ENCODE measurements at regions not wholly inside any gene's neighbourhood (a gene's known extent, or its start where the extent isn't known, plus 50 kb on each side); places are given as distances from the start of the nearest gene placed in this dataset.
"Not testable (repeated sequence)": the region's sequence is repeated elsewhere in the genome, so short reads cannot be mapped to it uniquely, and the experiment has no call there.

DNA sequence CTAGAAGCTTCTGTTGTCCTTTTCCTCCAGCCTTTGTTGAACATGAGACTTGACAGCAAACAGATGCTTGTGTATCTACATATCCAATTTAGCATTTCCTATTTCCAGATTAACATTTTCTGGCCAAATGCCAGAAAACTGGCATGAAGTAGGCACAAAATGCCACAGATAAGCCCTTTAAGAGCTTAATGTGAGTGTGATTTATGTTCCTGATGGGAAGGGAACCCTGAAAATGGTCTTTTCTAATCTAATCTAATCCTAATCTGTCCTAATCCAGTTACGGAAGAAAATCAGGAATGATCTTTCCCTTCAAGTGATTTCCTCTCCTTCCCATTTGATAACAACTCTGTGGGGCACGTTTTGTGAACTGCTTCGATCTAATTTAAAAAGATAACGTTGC, 133.0 kb upstream of the C1QTNF7 start:
- no peak for DNase-seq

DNA sequence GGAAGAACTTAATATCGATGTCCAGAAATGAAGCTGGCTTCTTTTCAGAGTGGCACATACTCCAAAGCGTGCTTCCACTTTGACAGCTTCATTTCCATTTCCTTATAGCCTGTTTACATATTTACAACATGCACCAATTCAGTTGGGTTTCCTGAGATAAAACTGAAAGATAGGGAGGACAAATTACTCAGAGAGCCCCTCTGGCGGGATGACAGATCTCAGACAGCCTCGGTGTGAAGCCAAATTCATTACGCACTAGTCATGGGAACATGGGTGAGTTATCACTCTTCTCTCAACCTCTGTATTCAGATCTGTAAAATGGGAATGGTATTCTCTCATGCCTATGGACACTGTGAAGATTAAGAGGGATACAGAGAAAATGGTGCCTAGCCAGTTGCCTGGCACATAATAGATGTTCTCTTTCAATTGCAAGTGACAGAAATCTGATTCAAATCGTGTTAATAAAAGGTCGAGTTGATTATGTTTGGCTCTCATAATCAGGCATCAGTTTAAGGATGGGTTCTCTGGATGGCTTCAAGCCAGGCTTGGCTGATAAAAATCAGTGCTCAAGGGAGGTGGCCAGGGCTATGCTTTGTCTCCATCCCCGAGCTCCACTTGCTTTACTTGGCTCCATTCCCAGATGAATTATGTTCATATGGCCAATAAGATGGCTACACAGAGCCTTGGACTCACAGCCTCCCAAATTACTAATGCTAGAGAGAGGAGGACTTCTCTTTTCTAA, 132.2 kb upstream of the C1QTNF7 start:
- no peak for DNase-seq

- DNase-seq, result no peak
Measured at GRCh38 chr4:15297344-15297743, 130.5 kb upstream of the C1QTNF7 start.

DNA sequence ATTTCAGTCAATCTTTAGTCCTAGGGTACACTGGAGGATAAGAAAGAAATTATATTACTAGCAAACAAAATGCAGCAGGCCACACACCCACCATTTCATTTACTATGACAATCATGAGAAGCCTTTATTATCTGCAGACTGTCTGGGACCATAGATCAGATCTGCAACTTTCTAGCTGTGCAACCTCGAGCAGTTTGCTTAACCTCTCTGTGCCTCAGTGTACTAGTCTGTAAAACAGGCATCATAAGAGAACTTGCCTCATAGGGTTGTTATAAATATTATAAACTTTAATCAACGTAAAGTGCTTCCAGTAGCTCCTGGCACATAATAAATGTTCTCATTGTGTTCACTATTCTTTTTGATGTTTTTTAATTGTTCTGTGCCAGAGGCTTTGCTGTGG, 128.2 kb upstream of the C1QTNF7 start:
- no peak for DNase-seq

DNA sequence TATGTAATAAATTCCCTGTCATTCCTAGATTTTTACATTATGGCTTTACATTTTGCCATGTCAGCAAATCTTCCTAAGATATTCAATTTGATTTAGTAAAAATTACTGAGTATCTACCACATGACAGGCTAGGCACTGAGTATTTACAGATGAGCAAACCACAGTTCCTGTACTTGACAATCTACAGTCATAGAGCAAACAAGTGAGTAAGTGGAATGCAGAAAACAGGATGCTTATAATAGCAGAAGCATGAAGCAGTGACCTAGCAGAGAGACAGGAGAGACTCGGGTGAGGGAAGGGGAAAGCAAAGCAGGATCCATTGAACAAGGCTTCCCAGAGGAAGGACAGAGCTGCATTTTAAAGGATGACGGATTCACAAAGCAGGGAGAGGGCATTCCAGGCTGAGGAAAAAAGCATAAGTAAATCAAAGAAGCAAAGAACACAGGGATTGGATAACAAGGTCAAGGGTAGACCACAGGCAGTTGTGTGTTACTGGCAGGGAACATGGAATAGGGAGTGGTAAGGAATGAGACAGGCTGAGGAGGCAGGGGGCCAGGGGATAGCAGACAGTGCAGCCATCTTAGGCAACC, 124.7 kb upstream of the C1QTNF7 start:
- no peak for DNase-seq

GRCh38 chr4:15314974-15315373, 112.9 kb upstream of the C1QTNF7 start:
- DNase-seq, result no peak

DNA sequence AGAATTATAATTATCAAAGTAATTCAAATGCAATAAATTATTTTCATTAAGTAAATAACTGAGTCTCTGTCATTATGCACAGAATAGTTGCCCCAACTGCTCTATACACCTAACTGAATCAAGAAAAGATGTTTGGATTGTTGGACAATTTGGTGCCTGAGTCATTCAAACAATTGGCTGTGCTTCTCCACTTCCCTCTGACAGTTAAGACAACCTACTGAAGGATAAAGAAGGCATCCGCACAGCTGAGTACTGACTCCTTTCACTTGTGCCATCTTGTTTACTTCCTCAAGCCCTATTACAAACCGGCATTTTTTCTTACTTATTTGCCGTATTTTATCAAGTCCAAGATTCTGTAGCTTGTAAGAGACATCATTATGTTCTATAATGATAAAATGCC, 110.6 kb upstream of the C1QTNF7 start:
- no peak for DNase-seq

GRCh38 chr4:15318621-15319348, 109.0 kb upstream of the C1QTNF7 start:
- DNase-seq, result no peak

- DNase-seq, result no peak
Measured at GRCh38 chr4:15320121-15320678, 107.6 kb upstream of the C1QTNF7 start.

DNA sequence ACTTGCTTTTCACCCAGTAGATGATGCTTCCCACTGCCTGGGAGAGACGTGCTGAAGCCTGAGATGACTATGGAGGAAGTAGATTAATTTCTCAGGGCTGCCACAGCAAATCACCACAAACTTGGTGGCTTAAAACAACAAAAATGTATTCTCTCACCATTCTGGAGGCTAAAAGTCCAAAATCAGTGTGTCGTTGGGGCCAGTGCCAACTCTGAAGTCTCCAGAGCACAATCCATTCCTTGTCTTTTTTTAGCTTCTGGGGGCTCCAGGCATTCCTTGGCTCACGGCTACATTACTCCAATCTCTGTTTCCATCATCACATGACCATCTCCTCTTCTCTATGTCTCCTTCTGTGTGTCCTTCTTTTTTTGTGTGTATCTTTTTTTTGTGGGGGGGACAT, 105.8 kb upstream of the C1QTNF7 start:
- no peak for DNase-seq

- DNase-seq, result no peak
Measured at GRCh38 chr4:15325987-15326386, 101.8 kb upstream of the C1QTNF7 start.

- no peak for DNase-seq
Measured at GRCh38 chr4:15327311-15328298, 100.2 kb upstream of the C1QTNF7 start.

GRCh38 chr4:15331930-15332329, 95.9 kb upstream of the C1QTNF7 start:
- no peak for DNase-seq

DNA sequence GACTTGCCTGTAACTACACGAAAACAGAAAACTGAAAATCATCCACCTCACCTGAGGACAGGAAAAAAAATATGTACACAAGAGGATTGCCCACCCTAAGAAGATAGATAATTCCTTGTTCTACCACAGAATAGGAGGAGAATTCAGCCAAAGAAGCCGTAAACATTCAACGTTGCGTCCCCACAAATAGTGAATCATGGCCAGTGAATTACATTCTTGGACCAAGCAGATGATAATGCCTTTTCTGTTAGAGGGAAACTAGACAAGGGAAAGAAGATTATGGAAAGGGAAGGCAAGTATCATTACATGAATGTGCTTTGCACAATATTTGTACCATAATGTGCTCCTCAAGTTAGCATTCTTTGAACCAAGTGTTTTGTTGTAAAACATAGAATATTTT, 95.5 kb upstream of the C1QTNF7 start:
- DNase-seq, result no peak

GRCh38 chr4:15333692-15334633, 93.9 kb upstream of the C1QTNF7 start:
- DNase-seq, result no peak

GRCh38 chr4:15336410-15337167, 91.2 kb upstream of the C1QTNF7 start:
- DNase-seq, result no peak

- DNase-seq, result not testable (repeated sequence)
Measured at GRCh38 chr4:15337168-15337657, 90.6 kb upstream of the C1QTNF7 start.

DNA sequence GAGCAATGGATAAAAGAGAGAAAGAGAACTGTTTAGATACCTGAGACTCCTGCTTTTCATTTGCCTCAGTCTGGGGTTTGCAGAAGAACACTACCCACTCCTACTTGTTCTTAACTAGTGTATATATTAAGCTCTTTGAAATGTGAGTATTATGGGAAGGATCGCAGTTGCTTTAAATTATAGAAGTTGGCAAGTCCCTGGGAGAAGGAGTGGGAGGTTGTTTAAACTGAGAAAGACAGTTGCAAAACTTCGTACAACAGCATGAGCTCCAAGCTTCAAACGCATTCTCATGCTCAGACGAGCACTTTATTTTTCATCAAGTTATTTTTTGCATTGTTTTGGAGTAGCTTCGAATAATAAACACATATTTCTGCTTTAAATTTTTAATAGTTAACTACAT, 88.1 kb upstream of the C1QTNF7 start:
- no peak for DNase-seq

- DNase-seq, result no peak
Measured at GRCh38 chr4:15340332-15340731, 87.5 kb upstream of the C1QTNF7 start.

All from SHP77 treated with DMSO at 0.1 percent for 48 hours (cell line).